GF-D8 (cell line): ENCODE measurements at regions not wholly inside any gene's neighbourhood (a gene's known extent, or its start where the extent isn't known, plus 50 kb on each side); places are given as distances from the start of the nearest gene placed in this dataset.
A peak's percentile ranks its signal among the peaks of the same experiment; 100 is the strongest.

Source experiments
- DNase-seq: peaks from one replicate; lab custom pipeline; 2025; lab: John Stamatoyannopoulos, UW

DNA sequence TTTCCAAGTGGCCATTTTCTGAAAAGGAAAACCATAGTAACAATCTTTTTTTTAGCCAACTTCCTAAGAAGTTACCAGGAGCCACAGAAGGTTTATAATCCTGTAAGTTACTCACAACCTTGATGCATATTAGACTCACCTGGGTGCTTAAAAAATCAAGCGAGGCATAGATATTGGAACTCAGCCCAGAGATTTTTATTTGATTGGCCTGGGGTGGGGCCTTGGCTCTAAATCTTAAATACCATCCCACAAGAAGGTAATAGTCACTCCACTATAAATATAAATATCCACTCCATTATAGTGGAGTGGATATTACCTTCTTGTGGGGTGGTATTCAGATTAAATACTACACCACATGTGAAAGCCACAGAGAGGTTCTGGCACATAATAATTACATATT, 429.6 kb downstream of the RFC3 start:
- no peak for DNase-seq

- no peak for DNase-seq
These were observed 431.6 kb downstream of the RFC3 start for GRCh38 chr13:34249546-34250039.

DNA sequence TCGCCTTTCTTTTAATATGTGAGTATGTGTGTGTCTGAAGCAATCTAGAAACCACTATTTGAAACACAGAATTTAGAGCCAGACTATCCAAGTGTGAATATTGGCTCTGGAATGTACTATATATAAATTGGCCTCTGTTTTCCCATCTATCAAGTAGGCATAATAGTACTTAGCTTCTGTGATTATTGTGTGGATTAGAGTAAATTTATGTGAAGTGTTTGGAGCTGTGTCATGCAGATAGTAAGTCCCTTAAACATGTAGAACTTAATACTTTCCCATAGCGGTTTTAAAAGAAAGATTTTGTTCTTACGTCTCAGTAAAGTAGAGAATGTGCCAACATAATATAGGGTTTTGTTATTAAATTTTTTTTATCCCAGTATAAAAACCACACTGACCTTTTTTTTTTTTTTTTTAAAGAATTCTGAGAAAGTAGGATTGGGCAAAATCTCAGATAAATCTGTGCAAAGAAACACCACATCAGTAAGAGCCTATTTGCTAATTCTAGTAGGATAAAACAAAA, 432.3 kb downstream of the RFC3 start:
- DNase-seq = no peak

DNA sequence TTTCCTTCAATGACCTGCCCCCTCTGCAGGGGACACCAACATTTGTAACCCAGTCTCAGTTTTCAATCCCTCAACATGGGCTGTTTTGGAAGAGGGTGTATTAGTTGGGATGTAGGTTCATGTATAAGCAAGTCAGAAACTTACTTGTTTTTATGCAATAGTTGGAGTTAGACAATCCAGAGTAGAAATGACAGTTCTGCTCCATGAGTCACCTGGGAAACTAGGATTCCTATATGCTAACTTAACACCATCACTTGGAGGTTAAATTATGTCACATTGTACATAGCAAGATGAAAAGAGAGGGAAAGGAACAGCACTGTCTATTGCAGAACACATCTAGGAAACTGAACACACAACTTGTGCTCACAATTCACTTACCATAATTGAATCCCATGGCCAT, 436.4 kb downstream of the RFC3 start:
- DNase-seq = no peak

- no peak for DNase-seq
These were observed 437.8 kb downstream of the RFC3 start for GRCh38 chr13:34255711-34256110.

- DNase-seq = no peak
These were observed 438.3 kb downstream of the RFC3 start for GRCh38 chr13:34256236-34256635.

GRCh38 chr13:34257966-34258365, 440.0 kb downstream of the RFC3 start:
- DNase-seq = peak; percentile 89

DNA sequence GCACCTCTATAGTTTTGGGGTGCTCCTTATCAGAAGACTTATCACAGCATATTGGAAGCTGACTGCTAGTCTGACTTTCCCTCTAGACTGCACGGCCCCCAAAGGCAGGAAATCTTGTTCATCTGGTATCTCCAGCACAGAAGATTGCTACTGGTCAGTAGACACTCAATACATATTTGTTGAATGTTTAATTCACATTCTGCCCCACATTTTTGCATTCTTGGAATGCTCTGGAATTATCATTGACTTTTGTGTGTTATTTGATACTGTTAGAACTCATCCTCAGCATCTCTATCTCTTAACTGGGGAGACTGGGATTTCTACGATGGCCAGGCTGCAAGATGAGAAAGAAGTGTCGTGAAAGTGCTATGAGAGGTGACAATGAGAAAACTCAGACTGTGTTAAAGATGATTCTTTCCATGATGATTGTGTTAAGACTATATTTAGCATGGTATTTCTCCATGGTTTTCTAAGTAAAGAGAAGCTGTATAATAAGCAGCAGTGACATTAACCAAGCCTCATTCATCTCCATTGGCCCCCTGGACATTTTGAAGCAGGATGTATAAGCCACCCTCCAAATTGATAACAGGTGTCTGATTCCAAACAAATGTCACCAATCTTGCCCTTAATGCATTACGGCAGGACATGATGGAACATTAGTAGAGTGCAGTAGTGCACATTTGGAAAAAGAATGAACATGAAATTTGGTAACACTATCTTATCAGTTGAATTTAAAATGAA, 440.9 kb downstream of the RFC3 start:
- DNase-seq = no peak

DNA sequence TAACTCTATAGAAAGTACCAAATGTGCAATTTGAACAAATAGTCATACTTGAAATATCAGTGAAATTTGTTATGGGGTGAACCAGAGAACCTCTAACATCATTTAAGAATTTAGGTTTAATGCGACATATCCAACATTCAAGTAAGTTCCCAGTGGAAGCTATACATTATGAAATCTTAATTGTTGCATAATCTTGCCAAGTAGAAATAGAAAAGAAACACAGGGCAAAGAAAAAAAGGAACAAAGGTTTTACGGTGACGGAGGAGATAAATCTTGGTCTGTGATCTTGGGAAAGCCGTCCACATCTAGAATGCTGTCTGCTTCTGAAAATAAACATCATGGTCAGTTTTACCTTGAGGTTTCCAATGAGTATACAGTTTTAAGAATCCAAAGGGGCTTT, 445.7 kb downstream of the RFC3 start:
- DNase-seq = no peak

GRCh38 chr13:34265046-34265679, 447.2 kb downstream of the RFC3 start:
- DNase-seq = no peak

DNA sequence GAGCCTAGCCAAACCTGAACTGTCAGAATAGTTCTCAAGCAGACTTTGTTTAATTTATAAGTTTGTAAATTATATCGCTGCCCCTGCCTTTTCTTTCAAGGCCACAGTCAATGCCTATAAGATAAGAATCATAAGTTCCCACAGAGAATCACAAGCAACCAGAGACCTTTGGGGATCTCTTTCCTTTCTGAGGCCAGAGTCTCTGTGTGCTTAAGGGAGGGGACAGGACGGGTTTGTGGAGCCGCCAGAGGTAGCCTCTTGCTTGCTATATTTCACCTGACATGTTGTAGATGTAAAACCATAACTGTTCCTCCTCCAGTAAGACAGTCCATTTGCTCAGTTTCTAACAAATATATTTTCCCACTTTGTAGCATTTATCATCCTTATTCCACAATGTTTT, 458.8 kb downstream of the RFC3 start:
- DNase-seq = no peak

- DNase-seq = no peak
These were observed 460.0 kb downstream of the RFC3 start for GRCh38 chr13:34277936-34278335.

DNA sequence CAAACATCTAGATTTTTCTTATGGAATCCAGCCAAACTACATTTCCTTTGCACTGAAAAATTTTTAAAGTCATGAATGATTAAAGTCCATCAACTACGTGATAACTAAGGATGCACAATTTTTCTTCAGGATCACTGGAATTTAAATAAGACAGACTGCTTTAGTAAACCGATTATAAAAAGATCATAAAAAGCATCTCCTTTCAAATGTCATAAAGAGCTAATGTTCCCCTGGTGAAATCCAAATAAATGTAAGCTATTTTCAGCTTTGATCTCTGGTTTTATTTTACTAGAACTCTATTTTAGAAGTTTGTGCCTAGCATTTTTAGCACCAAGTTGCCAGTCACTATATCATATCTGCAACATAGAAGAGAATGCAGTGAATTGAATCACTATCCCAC, 460.8 kb downstream of the RFC3 start:
- no peak for DNase-seq

DNA sequence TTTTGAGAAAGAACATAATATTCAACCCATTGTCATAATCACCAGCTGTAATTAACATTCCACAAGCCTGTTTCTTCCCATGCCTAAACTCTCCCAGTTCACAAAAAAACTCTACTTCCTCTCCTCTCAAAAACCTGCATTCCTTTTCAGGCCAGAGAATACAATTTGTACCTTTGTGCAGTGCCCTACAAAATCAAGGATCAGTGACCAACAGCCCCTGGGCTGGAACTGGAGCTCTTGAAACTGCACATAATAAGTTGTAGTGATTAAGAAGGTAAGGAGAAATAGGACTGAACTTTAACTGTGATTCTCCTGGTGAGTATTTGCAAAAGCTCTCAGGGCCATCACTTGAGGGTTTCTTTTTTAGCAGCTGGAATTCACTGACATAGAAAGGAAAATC, 472.7 kb downstream of the RFC3 start:
- no peak for DNase-seq

DNA sequence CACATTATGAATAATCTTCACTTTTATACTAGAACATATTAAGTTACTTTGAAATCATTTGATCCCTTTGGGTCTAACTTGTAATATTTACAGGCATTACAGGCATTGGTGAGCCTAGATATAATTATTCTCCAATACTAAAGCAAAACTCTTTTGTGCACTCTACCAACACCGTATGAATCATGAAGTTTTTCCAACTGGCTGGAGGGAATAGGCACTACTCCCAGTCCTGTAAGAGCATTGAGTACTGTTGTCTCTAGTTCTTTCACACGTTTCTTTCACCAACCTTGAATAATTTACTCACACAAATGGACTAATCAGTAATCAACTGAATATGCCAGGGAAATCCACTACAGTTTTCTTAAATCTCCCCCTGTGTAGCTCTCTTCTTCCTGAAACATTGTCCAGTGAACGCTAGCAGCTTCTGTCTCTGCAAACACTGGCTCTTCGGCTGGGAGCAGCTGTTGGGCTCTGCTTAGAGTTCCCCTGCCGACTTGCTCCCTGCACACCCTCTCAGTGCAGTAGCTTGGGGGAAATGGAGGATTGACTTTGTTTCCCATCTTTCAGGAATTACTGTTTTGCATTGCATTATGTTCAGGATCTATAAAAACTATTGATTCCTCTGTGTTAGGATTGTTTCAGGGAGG, 476.7 kb downstream of the RFC3 start:
- DNase-seq = no peak

DNA sequence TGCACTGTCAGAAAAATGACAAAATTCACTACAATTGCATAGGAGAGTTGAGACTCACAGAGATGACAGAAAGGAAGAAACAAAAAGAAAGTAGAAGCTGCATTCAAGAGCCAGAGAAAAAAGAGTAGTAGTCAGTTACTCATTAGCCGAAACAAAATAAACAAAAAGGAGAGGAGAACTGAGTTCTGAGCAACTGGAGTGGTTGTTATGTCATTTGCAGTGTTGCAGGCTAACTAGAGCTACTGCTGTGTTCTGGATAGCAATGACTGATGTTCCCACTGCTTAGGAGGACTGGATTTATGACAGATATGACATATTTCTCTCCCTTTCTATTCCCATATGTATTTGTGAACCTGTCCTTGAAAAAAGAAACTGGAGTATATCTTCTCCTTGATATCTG, 482.6 kb downstream of the RFC3 start:
- no peak for DNase-seq

DNA sequence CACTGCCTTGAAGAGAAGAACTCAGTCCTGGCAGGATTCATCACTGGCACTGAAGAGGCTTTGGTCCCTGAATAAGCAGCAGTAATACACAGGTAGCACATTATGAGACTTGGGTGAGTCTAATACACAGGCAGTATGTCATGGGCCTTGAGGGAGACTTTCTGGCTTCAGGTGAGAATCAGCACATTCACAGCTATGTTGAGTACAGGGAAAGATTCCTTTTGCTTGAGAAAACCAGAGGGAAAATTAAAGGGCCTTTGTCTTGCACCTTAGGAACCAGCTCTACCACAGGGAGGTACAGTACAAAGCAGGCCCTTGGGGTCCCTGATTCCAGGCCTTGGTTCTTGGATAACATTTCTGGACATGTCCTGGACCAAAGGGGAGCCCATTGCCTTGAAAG, 484.6 kb downstream of the RFC3 start:
- DNase-seq = no peak

- DNase-seq = no peak
These were observed 485.4 kb downstream of the RFC3 start for GRCh38 chr13:34303346-34303745.

DNA sequence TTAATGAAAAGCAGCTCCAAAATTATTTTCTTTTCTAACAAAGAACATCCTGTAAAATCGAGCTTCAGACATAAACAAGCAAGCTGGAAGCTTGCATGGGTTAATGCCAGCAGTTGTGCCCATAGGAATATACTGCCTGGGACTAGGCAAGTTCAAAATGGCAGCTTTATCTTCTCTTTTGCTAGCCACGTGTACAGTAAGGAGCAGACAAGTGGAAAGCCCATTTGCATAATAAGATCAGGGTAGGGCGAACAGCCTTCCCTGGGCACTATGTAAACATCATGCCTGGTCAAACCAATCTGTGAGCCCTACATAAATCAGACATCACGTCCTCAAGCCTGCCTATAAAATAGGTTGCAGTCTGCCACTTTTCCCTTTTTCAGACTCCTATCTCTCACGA, 489.7 kb downstream of the RFC3 start:
- DNase-seq = no peak

DNA sequence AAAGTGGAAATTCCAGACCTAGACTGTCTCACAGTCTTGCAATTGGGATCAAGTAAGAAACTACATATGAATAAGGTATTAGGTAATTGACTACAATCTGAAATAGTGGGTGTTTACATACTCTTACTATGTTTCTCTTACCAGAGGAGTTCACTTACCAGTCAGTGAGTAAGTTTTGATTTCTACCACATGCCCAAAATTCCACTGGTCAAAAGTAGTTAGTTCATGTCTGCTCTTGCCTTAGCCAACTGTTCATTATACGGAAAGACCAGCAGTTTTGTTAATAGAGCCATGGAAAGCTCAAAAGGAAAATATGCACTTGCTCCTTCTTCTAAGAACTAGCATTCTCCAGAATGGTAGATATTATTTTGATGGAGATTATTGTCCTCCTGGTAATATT, 490.8 kb downstream of the RFC3 start:
- no peak for DNase-seq

DNA sequence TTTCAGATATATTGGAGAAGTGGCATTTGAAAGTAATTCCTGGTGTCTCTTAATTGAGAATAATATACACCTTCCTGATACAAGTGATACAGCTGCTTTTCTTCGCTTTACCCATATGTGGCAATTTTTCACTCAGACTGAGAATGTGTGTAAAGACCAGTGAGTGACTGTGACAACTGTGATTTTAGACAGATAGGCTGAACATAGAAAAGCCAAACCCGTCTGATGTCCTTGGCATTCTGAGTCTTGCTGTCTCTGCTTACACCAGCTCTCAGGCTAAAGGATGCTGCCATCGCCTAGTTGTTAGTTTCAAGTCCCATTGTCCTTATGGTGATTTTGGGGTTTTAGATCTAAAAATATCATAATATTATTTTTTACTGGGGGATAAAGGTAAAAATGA, 492.6 kb downstream of the RFC3 start:
- DNase-seq = no peak

DNA sequence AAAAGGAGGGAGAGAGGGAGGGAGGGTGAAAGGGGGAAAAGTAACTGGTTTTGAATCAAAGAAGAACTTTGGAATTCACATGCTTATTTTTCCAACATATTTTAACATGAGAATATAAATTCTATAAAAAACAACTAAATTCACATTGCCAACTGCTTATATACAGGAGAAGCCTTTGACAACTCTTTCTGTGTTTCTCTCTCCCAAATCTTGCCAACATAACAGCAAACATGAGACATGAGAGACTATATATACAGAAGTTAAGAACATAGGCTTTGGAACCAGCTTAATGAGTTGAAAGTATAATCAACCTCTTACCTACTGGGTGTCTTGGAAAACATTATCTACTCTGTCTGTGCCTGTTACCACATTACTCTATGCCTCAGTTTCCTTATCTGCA, 493.3 kb downstream of the RFC3 start:
- no peak for DNase-seq

GRCh38 chr13:34312578-34312977, 494.6 kb downstream of the RFC3 start:
- DNase-seq = no peak
